Esophagus squamous epithelium (tissue), 5 donors: ENCODE measurements at regions not wholly inside any gene's neighbourhood (a gene's known extent, or its start where the extent isn't known, plus 50 kb on each side); places are given as distances from the start of the nearest gene placed in this dataset.
"Not testable (repeated sequence)": the region's sequence is repeated elsewhere in the genome, so short reads cannot be mapped to it uniquely, and the experiment has no call there.

Experiments used
- DNase-seq: peaks from one replicate; lab custom pipeline; 2025; lab: John Stamatoyannopoulos, UW
- H3K27ac ChIP-seq, 4 donors: fragments of 200-600 bp; sonication (generic); one replicate each; pipeline ENCODE4 v1.5.1; 2016 to 2019; ENCODE audit warnings: mild to moderate bottlenecking in 1 of 4
- H3K27me3 ChIP-seq, 4 donors: fragments of 200-600 bp; sonication (generic); 1 replicate in 3 of 4; 2 replicates in 1 of 4; pipeline versions ENCODE4 v1.5.1 to v1.6.0; 2017 to 2021; ENCODE audit warnings: antibody characterized with exemption in 1 of 4
- H3K36me3 ChIP-seq, 3 donors: fragments of 200-600 bp; sonication (generic); one replicate each; pipeline ENCODE4 v1.5.1; 2016 to 2019
- H3K4me1 ChIP-seq, 3 donors: fragments of 200-600 bp; sonication (generic); one replicate each; pipeline ENCODE4 v1.5.1; 2017 to 2019
- H3K4me3 ChIP-seq, 4 donors: fragments of 200-600 bp; sonication (generic); 1 replicate in 3 of 4; 2 replicates in 1 of 4; pipeline ENCODE4 v1.5.1; 2016 to 2019; ENCODE audit warnings: mild to moderate bottlenecking in 2 of 4, moderate library complexity in 1 of 4
- H3K9me3 ChIP-seq, 3 donors: fragments of 200-600 bp; sonication (generic); one replicate each; pipeline ENCODE4 v1.5.1; 2016 to 2019
- POLR2A ChIP-seq, 4 donors: fragments of 450-650 bp; IDR thresholded peaks; one replicate each; pipeline ENCODE4 v1.6.1; 2017; ENCODE audit warnings: antibody characterized with exemption in 4 of 4, mild to moderate bottlenecking in 4 of 4, moderate library complexity in 3 of 4
- WGBS, 2 donors: methylation state at CpG; one replicate each; pipeline ENCODE4 v1.1.5; 2018; 5-methylcytosine and 5-hydroxymethylcytosine counted together
- intact Hi-C: fragments of 100-400 bp; cut with DNase I; formaldehyde crosslinking; loops from one replicate; pipeline ENCODE4 v1.15.0; 2022
- TF ChIP-seq, protein P1 (sequence below), 6 experiments: fragments of 450-650 bp in 4 of 6; fragments of 200-600 bp in 2 of 6; sonication (generic) in 2 of 6; IDR thresholded peaks; one replicate each; pipeline ENCODE4 v1.5.1; 2016 to 2019; ENCODE audit warnings: antibody characterized with exemption in 6 of 6, mild to moderate bottlenecking in 4 of 6, moderate library complexity in 4 of 6
- donor health status: DM: yes; HTN: yes; CAD: no.

DNA sequence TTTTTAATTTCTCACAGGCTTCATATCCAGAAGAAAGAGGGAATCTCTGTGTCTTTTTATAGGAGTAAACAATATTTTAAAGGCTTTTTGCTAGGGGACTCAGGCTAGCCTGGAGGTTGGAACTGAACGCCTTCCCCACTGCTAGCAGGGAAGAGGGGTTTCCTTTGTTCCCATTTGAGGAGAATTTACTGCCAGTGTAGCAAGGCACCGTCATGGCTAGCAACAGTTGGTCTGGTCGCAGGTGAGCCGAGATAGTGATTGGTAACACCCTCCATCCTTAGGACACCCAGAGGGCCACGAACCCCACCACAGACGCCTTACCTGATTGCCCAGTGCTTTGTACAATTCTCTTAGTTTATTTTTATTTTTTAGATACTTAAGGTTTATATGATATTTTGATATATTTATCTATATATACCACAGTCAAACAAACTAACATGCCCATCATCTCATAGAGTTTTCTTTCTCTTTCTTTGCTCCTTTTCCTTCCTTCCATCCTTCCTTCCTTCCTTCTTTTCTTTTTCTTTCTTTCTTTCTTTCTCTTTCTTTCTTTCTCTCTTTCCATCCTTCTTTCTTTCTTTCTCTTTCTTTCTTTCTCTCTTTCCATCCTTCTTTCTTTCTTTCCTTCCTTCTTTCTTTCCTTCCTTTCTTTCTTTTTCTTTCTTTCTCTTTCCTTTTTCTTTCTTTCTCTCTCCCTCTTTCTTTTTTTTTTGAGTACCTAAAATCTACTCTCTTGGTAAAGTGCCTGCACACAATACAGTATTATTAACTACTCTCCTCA lies 219.0 kb upstream of the AKR1E2 start:
- H3K36me3 ChIP-seq: no peaks in the 10 kb centered on the region
- DNase-seq: no peak
- H3K27ac ChIP-seq: no peak overlapping the region
- intact Hi-C loops: no loop called here
- WGBS, 2 donors: 84% methylated on average over 6 of the region's 6 CpGs
- TF ChIP-seq POLR2A (IDR thresholded peaks at IDR 0.05): no peak
- TF ChIP-seq, protein P1, sequence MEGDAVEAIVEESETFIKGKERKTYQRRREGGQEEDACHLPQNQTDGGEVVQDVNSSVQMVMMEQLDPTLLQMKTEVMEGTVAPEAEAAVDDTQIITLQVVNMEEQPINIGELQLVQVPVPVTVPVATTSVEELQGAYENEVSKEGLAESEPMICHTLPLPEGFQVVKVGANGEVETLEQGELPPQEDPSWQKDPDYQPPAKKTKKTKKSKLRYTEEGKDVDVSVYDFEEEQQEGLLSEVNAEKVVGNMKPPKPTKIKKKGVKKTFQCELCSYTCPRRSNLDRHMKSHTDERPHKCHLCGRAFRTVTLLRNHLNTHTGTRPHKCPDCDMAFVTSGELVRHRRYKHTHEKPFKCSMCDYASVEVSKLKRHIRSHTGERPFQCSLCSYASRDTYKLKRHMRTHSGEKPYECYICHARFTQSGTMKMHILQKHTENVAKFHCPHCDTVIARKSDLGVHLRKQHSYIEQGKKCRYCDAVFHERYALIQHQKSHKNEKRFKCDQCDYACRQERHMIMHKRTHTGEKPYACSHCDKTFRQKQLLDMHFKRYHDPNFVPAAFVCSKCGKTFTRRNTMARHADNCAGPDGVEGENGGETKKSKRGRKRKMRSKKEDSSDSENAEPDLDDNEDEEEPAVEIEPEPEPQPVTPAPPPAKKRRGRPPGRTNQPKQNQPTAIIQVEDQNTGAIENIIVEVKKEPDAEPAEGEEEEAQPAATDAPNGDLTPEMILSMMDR (IDR thresholded peaks at IDR 0.05): no peak
- no peaks in the 10 kb centered on the region for H3K27me3 ChIP-seq
- H3K4me1 ChIP-seq: no peaks in the 10 kb centered on the region
- H3K9me3 ChIP-seq: no peaks in the 10 kb centered on the region
- H3K4me3 ChIP-seq: no peak overlapping the region

DNA sequence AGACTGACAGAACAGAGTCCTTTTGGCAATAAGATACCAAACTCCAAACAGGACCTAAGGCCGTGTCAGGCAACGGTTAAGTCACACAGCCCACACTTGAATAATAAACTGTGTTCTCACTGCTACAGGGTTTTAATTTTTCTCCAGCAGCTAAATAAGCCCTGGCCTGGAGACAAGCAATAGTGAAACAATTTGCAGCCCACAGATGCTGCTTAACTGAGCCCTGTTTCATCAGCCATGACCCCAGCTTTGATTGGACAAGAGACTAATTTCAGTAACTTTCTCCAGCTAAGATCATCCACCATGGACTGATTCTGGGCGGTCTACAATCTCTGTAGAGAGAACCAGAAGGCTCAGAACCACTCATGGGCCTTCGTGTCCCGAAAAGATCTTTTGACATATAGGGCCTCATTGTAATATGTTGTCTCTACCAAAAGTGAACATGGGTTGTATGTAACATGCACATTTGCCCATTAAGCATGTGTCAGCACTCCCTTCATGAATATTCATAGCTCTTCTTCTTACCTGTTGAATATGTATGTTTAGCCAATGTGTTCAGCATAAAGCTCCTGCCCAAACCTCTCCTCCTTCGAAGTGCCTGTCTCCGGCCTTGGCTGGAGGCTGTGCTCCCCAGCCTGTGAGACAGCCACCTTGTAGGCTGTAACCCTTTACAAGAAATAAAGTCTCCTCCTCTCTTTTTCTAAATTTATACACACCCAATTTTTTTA lies 223.1 kb upstream of the AKR1E2 start:
- Histone ChIP-seq H3K27ac (no peak overlapping the region), H3K4me1 (no peaks in the 10 kb centered on the region), H3K9me3 (no peaks in the 10 kb centered on the region), H3K27me3 (no peaks in the 10 kb centered on the region), H3K36me3 (no peaks in the 10 kb centered on the region), H3K4me3 (no peak overlapping the region)
- WGBS, 2 donors: 73 to 75% methylated on average over 7 of the region's 7 CpGs
- intact Hi-C loops: no loop called here
- DNase-seq: no peak
- TF ChIP-seq, protein P1 (IDR thresholded peaks at IDR 0.05): no peak
- no peak for TF ChIP-seq POLR2A (IDR thresholded peaks at IDR 0.05)

DNA sequence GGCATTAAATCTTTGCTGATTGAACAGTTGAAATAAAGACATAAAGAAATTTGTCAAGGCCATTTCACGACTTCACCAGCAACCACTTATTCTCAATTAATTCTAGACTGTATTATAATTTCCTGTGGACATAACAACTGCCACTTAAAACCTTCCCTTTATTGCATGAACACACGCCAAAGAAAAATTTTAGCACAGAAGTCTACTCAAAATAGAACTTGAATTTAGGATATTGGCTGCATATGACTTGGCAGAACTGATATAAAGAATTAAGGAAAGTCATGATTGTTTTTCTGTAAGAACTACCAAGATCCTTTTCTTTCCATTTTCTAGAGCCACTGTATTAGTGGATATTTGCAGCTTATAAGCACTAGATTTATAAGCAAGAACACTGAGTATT lies 226.5 kb upstream of the AKR1E2 start:
- H3K27ac ChIP-seq: no peak overlapping the region
- H3K9me3 ChIP-seq: no peaks in the 10 kb centered on the region
- TF ChIP-seq, protein P1 (IDR thresholded peaks at IDR 0.05): no peak
- TF ChIP-seq POLR2A (IDR thresholded peaks at IDR 0.05): no peak
- no peaks in the 10 kb centered on the region for H3K36me3 ChIP-seq
- intact Hi-C loops: no loop called here
- no peaks in the 10 kb centered on the region for H3K4me1 ChIP-seq
- DNase-seq: no peak
- H3K4me3 ChIP-seq: no peak overlapping the region
- 78 to 90% methylated on average over 2 of the region's 2 CpGs for WGBS, 2 donors
- no peaks in the 10 kb centered on the region for H3K27me3 ChIP-seq

DNA sequence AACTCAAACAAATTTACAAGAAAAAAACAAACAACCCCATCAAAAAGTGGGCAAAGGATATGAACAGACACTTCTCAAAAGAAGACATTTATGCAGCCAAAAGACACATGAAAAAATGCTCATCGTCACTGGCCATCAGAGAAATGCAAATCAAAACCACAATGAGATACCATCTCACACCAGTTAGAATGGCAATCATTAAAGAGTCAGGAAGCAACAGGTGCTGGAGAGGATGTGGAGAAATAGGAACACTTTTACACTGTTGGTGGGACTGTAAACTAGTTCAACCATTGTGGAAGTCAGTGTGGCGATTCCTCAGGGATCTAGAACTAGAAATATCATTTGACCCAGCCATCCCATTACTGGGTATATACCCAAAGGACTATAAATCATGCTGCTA lies 228.1 kb upstream of the AKR1E2 start:
- DNase-seq, H3K4me1 ChIP-seq, H3K9me3 ChIP-seq, H3K27me3 ChIP-seq, H3K27ac ChIP-seq, H3K36me3 ChIP-seq, H3K4me3 ChIP-seq, intact Hi-C loops: not testable (repeated sequence)
- WGBS, 2 donors: 50 to 88% methylated on average over 1 of the region's 2 CpGs

DNA sequence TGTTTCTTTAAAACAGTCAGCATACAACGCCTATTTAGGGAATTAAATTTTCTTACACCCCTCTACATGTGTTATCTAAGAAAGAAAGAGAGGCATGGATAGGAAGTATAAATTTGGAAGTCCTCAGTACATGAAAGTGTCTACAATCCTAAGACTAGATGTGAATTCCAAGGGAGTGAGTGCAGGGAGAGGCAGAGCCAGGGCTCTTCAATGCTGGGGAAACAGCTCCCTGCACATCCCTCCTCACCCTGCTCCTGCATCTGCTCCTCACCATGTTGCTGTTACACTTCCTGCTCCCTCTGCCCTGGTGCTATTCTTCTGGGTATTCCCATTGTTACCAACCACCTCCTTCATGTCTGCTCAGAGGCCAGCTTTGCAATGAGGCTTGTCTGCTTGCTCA lies 229.1 kb upstream of the AKR1E2 start:
- WGBS, 2 donors: 68 to 86% methylated on average over 1 of the region's 1 CpG
- no peak overlapping the region for H3K27ac ChIP-seq

More for the DNA sequence above, 229.1 kb upstream of the AKR1E2 start:
- Histone ChIP-seq H3K4me3 (no peak overlapping the region), H3K36me3 (no peaks in the 10 kb centered on the region), H3K27me3 (no peaks in the 10 kb centered on the region), H3K9me3 (no peaks in the 10 kb centered on the region), H3K4me1 (no peaks in the 10 kb centered on the region)
- DNase-seq: no peak
- intact Hi-C loops: no loop called here
- TF ChIP-seq, protein P1 (IDR thresholded peaks at IDR 0.05): no peak
- no peak for TF ChIP-seq POLR2A (IDR thresholded peaks at IDR 0.05)
